ENCODE measurements at regions not wholly inside any gene's neighbourhood (a gene's known extent, or its start where the extent isn't known, plus 50 kb on each side); places are given as distances from the start of the nearest gene placed in this dataset.
"Not testable (repeated sequence)": the region's sequence is repeated elsewhere in the genome, so short reads cannot be mapped to it uniquely, and the experiment has no call there.

- 5 to 10% methylated on average over 3 of the region's 3 CpGs for WGBS, 2 donors
- DNase-seq (no peak), ATAC-seq (ENCODE audit: low FRiP score) (no peak)
Measured at GRCh38 chr5:92944903-92945604, 636.0 kb downstream of the NR2F1-AS1 start.

GRCh38 chr5:92944337-92944736 is 636.7 kb downstream of the NR2F1-AS1 start:
- WGBS, 2 donors: 93 to 95% methylated on average over 2 of the region's 2 CpGs
- no peaks in the 10 kb centered on the region for H3K4me1 ChIP-seq (ENCODE audit: control insufficient read depth in 1 of 2, insufficient read depth in 2 of 2, low read length in 2 of 2)
- no peaks in the 10 kb centered on the region for H3K9me3 ChIP-seq (ENCODE audit: control insufficient read depth, low read length)
- no peaks in the 10 kb centered on the region for H3K27me3 ChIP-seq (ENCODE audit: control insufficient read depth in 1 of 2, insufficient read depth in 2 of 2, low read length in 1 of 2)
- intact Hi-C loops (cut with DNase I): no loop called here
- DNase-seq: no peak
- no peaks in the 10 kb centered on the region for H3K36me3 ChIP-seq (ENCODE audit: control insufficient read depth in 1 of 2, insufficient read depth in 2 of 2, low read length in 1 of 2)
- no peak overlapping the region for H3K4me3 ChIP-seq (ENCODE audit: low read length in 2 of 2)
- no peak overlapping the region for H3K27ac ChIP-seq (ENCODE audit: low read depth in 1 of 2, low read length in 2 of 2)
- no peak for ATAC-seq (ENCODE audit: low FRiP score)

More at GRCh38 chr5:92944903-92945604, 636.0 kb downstream of the NR2F1-AS1 start:
- intact Hi-C loops (cut with DNase I): no loop called here
- H3K36me3 ChIP-seq (ENCODE audit: control insufficient read depth in 1 of 2, insufficient read depth in 2 of 2, low read length in 1 of 2): no peaks in the 10 kb centered on the region
- no peaks in the 10 kb centered on the region for H3K4me1 ChIP-seq (ENCODE audit: control insufficient read depth in 1 of 2, insufficient read depth in 2 of 2, low read length in 2 of 2)
- no peak overlapping the region for H3K4me3 ChIP-seq (ENCODE audit: low read length in 2 of 2)
- no peaks in the 10 kb centered on the region for H3K27me3 ChIP-seq (ENCODE audit: control insufficient read depth in 1 of 2, insufficient read depth in 2 of 2, low read length in 1 of 2)
- H3K27ac ChIP-seq (ENCODE audit: low read depth in 1 of 2, low read length in 2 of 2): no peak overlapping the region
- no peaks in the 10 kb centered on the region for H3K9me3 ChIP-seq (ENCODE audit: control insufficient read depth, low read length)

GRCh38 chr5:92942762-92943161 is 638.3 kb downstream of the NR2F1-AS1 start:
- H3K27ac ChIP-seq (ENCODE audit: low read depth in 1 of 2, low read length in 2 of 2): no peak overlapping the region
- DNase-seq (no peak), ATAC-seq (ENCODE audit: low FRiP score) (no peak)
- intact Hi-C loops (cut with DNase I): no loop called here
- H3K4me3 ChIP-seq (ENCODE audit: low read length in 2 of 2): no peak overlapping the region
- H3K9me3 ChIP-seq (ENCODE audit: control insufficient read depth, low read length): no peaks in the 10 kb centered on the region
- H3K4me1 ChIP-seq (ENCODE audit: control insufficient read depth in 1 of 2, insufficient read depth in 2 of 2, low read length in 2 of 2): no peaks in the 10 kb centered on the region
- no peaks in the 10 kb centered on the region for H3K36me3 ChIP-seq (ENCODE audit: control insufficient read depth in 1 of 2, insufficient read depth in 2 of 2, low read length in 1 of 2)
- no peaks in the 10 kb centered on the region for H3K27me3 ChIP-seq (ENCODE audit: control insufficient read depth in 1 of 2, insufficient read depth in 2 of 2, low read length in 1 of 2)

- Histone ChIP-seq H3K9me3 (ENCODE audit: control insufficient read depth, low read length) (no peaks in the 10 kb centered on the region), H3K4me1 (ENCODE audit: control insufficient read depth in 1 of 2, insufficient read depth in 2 of 2, low read length in 2 of 2) (no peaks in the 10 kb centered on the region), H3K4me3 (ENCODE audit: low read length in 2 of 2) (no peak overlapping the region), H3K27ac (ENCODE audit: low read depth in 1 of 2, low read length in 2 of 2) (no peak overlapping the region), H3K36me3 (ENCODE audit: control insufficient read depth in 1 of 2, insufficient read depth in 2 of 2, low read length in 1 of 2) (no peaks in the 10 kb centered on the region), H3K27me3 (ENCODE audit: control insufficient read depth in 1 of 2, insufficient read depth in 2 of 2, low read length in 1 of 2) (no peaks in the 10 kb centered on the region)
- DNase-seq: no peak
- WGBS, 2 donors: 90 to 94% methylated on average over 9 of the region's 9 CpGs
- ATAC-seq (ENCODE audit: low FRiP score): no peak
- intact Hi-C loops (cut with DNase I): no loop called here
Measured at GRCh38 chr5:92941806-92942205, 639.2 kb downstream of the NR2F1-AS1 start.

GRCh38 chr5:92939428-92939827 is 641.6 kb downstream of the NR2F1-AS1 start:
- intact Hi-C loops (cut with DNase I): no loop called here
- no peak for DNase-seq
- no peak overlapping the region for H3K4me3 ChIP-seq (ENCODE audit: low read length in 2 of 2)
- H3K9me3 ChIP-seq (ENCODE audit: control insufficient read depth, low read length): no peaks in the 10 kb centered on the region
- ATAC-seq (ENCODE audit: low FRiP score): no peak
- WGBS, 2 donors: 9 to 13% methylated on average over 4 of the region's 4 CpGs
- H3K36me3 ChIP-seq (ENCODE audit: control insufficient read depth in 1 of 2, insufficient read depth in 2 of 2, low read length in 1 of 2): no peaks in the 10 kb centered on the region
- H3K27ac ChIP-seq (ENCODE audit: low read depth in 1 of 2, low read length in 2 of 2): no peak overlapping the region
- no peaks in the 10 kb centered on the region for H3K4me1 ChIP-seq (ENCODE audit: control insufficient read depth in 1 of 2, insufficient read depth in 2 of 2, low read length in 2 of 2)
- H3K27me3 ChIP-seq (ENCODE audit: control insufficient read depth in 1 of 2, insufficient read depth in 2 of 2, low read length in 1 of 2): no peaks in the 10 kb centered on the region

- H3K4me1 ChIP-seq (ENCODE audit: control insufficient read depth in 1 of 2, insufficient read depth in 2 of 2, low read length in 2 of 2); H3K9me3 ChIP-seq (ENCODE audit: control insufficient read depth, low read length); ATAC-seq (ENCODE audit: low FRiP score); H3K27ac ChIP-seq (ENCODE audit: low read depth in 1 of 2, low read length in 2 of 2); DNase-seq; H3K4me3 ChIP-seq (ENCODE audit: low read length in 2 of 2); H3K27me3 ChIP-seq (ENCODE audit: control insufficient read depth in 1 of 2, insufficient read depth in 2 of 2, low read length in 1 of 2); H3K36me3 ChIP-seq (ENCODE audit: control insufficient read depth in 1 of 2, insufficient read depth in 2 of 2, low read length in 1 of 2); intact Hi-C loops (cut with DNase I): not testable (repeated sequence)
- WGBS, 2 donors: 81 to 86% methylated on average over 2 of the region's 2 CpGs
Measured at GRCh38 chr5:92937396-92937795, 643.6 kb downstream of the NR2F1-AS1 start.

- no peak overlapping the region for H3K4me3 ChIP-seq (ENCODE audit: low read length in 2 of 2)
- 90 to 91% methylated on average over 3 of the region's 3 CpGs for WGBS, 2 donors
- intact Hi-C loops (cut with DNase I): no loop called here
- no peak for ATAC-seq (ENCODE audit: low FRiP score)
- no peaks in the 10 kb centered on the region for H3K36me3 ChIP-seq (ENCODE audit: control insufficient read depth in 1 of 2, insufficient read depth in 2 of 2, low read length in 1 of 2)
- no peaks in the 10 kb centered on the region for H3K4me1 ChIP-seq (ENCODE audit: control insufficient read depth in 1 of 2, insufficient read depth in 2 of 2, low read length in 2 of 2)
- no peaks in the 10 kb centered on the region for H3K9me3 ChIP-seq (ENCODE audit: control insufficient read depth, low read length)
- H3K27me3 ChIP-seq (ENCODE audit: control insufficient read depth in 1 of 2, insufficient read depth in 2 of 2, low read length in 1 of 2): peaks cover 0 to 4% of the 10 kb centered on the region in 2 donors
- H3K27ac ChIP-seq (ENCODE audit: low read depth in 1 of 2, low read length in 2 of 2): no peak overlapping the region
- no peak for DNase-seq
Measured at GRCh38 chr5:92930057-92930456, 651.0 kb downstream of the NR2F1-AS1 start.

GRCh38 chr5:92927291-92927778 is 653.7 kb downstream of the NR2F1-AS1 start:
- WGBS, 2 donors: 42 to 50% methylated on average over 4 of the region's 4 CpGs
- no peak overlapping the region for H3K27ac ChIP-seq (ENCODE audit: low read depth in 1 of 2, low read length in 2 of 2)
- no peak for ATAC-seq (ENCODE audit: low FRiP score)

GRCh38 chr5:92923885-92924284 is 657.1 kb downstream of the NR2F1-AS1 start:
- no peak for ATAC-seq (ENCODE audit: low FRiP score)
- H3K9me3 ChIP-seq (ENCODE audit: control insufficient read depth, low read length): no peaks in the 10 kb centered on the region
- WGBS, 2 donors: 48 to 52% methylated on average over 1 of the region's 1 CpG

More at GRCh38 chr5:92927291-92927778, 653.7 kb downstream of the NR2F1-AS1 start:
- DNase-seq: no peak
- no peaks in the 10 kb centered on the region for H3K4me1 ChIP-seq (ENCODE audit: control insufficient read depth in 1 of 2, insufficient read depth in 2 of 2, low read length in 2 of 2)
- no peak overlapping the region for H3K4me3 ChIP-seq (ENCODE audit: low read length in 2 of 2)
- intact Hi-C loops (cut with DNase I): no loop called here
- H3K9me3 ChIP-seq (ENCODE audit: control insufficient read depth, low read length): no peaks in the 10 kb centered on the region
- H3K36me3 ChIP-seq (ENCODE audit: control insufficient read depth in 1 of 2, insufficient read depth in 2 of 2, low read length in 1 of 2): no peaks in the 10 kb centered on the region
- H3K27me3 ChIP-seq (ENCODE audit: control insufficient read depth in 1 of 2, insufficient read depth in 2 of 2, low read length in 1 of 2): peaks cover 0 to 4% of the 10 kb centered on the region in 2 donors

More at GRCh38 chr5:92923885-92924284, 657.1 kb downstream of the NR2F1-AS1 start:
- H3K4me3 ChIP-seq (ENCODE audit: low read length in 2 of 2): no peak overlapping the region
- DNase-seq: no peak
- peaks cover 0 to 4% of the 10 kb centered on the region in 2 donors for H3K27me3 ChIP-seq (ENCODE audit: control insufficient read depth in 1 of 2, insufficient read depth in 2 of 2, low read length in 1 of 2)
- H3K4me1 ChIP-seq (ENCODE audit: control insufficient read depth in 1 of 2, insufficient read depth in 2 of 2, low read length in 2 of 2): no peaks in the 10 kb centered on the region
- no peaks in the 10 kb centered on the region for H3K36me3 ChIP-seq (ENCODE audit: control insufficient read depth in 1 of 2, insufficient read depth in 2 of 2, low read length in 1 of 2)
- intact Hi-C loops (cut with DNase I): no loop called here
- no peak overlapping the region for H3K27ac ChIP-seq (ENCODE audit: low read depth in 1 of 2, low read length in 2 of 2)
